ENCODE measurements at regions not wholly inside any gene's neighbourhood (a gene's known extent, or its start where the extent isn't known, plus 50 kb on each side); places are given as distances from the start of the nearest gene placed in this dataset.
A peak's percentile ranks its signal among the peaks of the same experiment; 100 is the strongest.

DNA sequence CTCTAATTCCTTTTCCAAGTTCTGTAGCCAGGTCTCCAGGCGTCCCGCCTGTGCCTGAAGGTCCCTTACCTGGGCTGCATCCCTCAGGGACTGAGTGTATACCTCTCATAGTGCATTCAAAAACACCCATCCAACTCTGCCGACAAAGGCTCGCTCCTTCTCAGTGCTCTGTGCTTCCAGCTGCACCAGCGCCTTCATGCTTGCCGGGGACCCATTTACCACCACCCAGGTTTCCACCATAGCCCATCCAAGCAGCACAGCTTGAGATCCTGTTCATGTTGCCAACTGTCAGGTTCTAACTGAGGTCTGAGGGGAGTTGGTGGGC lies 794.5 kb downstream of the EFNA5 start:
- DNase-seq = no peak

- peak; percentile 73 for DNase-seq
These were observed 795.0 kb downstream of the EFNA5 start for GRCh38 chr5:106875591-106876297.

GRCh38 chr5:106874974-106875373 lies 795.8 kb downstream of the EFNA5 start:
- peak; percentile 35 for DNase-seq

- DNase-seq = no peak
These were observed 796.2 kb downstream of the EFNA5 start for GRCh38 chr5:106874531-106874930.

- no peak for DNase-seq
These were observed 797.2 kb downstream of the EFNA5 start for GRCh38 chr5:106873568-106873967.

DNA sequence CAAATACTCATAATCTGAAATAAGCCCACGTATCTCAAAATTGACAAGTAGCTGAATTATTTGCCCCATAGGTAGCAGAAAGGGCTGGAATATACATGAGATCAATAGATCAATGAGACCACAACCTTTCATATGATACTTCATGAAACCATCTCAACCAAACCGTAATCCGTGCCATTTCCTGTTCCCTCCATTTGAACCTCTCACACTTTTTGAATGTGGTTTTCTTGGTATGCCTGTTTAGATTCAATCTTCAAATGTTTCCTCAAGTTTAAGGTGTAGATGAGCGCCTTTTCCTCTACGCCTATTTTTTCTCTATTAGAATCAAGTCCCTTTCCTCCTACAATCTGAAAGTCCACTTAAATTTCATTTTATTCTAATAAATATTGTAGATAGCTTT lies 805.5 kb downstream of the EFNA5 start:
- DNase-seq = no peak

DNA sequence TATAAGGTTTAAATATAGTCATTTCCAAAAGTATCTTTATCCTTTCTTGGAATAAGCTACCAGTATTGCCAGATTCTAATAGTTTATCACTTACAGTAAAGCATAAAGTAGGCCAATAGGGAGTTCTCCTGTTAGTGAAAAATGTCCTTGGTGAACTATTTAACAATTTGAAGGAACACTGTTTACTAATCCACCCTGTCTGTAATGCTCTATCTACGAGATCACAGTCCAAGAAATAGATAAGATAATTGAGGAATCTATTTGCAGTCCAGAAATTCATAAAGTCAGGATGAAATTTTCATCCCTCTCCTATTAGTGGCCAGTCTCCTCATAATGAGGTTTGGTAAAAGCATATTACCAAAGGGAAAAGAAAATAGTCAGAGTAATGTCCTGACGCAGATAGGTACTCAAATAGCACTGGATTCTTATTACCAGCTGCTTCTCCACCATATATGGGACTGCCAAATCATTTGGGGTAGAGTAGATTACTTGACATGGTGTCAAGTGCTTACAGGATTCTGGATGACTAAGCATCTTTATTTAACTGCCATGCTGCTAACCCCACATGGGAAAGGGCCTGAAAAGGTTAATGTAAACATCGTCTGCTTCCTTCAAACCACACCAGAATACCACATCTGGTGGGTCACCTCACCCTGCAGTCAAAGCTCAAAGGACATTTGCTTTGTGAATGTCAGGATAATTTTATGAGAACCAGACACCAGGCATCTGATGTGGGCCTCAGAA lies 808.1 kb downstream of the EFNA5 start:
- peak; percentile 38 for DNase-seq

GRCh38 chr5:106860398-106861044 lies 810.2 kb downstream of the EFNA5 start:
- DNase-seq = no peak

- DNase-seq = no peak
These were observed 812.1 kb downstream of the EFNA5 start for GRCh38 chr5:106858616-106859015.

DNA sequence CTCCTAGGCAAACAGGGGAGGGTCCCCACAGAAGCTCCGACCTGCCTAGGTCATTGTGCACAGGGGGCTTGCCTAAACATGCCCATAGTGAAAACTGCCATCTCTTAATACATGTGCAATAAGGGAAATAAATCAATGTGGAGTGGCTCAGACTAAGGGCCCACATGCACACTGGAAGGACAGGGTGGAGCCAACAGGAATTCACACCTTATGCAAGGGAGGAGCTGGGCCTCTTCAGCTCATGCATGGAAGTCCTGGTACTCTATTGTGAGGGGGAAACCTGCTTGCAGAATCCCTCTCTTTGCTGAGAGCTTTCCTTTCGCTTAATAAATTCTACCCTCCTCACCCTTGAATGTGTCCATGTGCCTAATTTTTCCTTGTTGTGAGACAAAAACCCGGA lies 815.8 kb downstream of the EFNA5 start:
- DNase-seq = no peak

DNA sequence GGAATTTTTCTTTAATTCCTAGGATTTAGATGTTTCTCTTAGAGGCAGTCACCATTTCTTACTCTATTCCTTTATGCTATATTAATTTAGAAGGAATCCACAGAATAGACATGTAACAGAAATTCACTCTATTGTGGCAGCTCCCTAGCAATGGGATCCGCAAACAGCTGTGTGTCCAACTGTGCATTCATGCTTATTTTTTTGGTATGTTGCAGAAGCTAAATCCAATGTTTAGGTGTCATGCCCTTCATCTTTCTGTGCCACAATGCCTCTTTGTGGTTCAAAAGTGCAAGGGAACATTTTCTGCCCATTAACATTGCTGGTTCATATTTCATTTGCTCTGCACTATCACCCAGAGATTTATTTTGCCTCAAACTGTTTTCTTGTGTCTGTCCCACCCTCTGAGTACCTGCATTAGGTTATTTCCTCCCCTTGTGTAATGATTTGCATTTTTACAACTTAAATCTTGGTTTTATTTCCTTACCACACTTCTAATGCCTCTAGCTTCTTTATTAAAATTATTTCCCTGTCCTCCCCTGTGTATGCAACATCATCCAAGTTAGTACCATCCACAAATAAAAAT lies 816.5 kb downstream of the EFNA5 start:
- DNase-seq = no peak

DNA sequence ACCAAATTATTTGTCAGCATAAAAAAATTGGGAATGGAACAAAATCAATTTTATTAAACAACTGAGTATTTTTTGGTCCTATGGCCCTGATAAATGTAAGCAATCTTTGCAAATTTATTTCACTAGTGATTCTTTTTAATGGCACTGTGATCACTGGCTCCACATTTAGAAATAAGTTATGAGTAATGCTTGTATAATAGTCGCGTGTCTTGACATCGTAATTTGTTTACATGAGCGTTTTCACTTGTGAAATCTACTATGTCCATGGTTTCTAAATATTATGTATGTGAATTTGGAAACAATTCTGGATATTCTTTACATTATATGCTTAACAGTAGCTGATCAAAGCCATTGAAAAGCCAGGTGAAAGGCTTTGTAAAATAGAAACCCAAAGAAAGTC lies 817.5 kb downstream of the EFNA5 start:
- DNase-seq = no peak

DNA sequence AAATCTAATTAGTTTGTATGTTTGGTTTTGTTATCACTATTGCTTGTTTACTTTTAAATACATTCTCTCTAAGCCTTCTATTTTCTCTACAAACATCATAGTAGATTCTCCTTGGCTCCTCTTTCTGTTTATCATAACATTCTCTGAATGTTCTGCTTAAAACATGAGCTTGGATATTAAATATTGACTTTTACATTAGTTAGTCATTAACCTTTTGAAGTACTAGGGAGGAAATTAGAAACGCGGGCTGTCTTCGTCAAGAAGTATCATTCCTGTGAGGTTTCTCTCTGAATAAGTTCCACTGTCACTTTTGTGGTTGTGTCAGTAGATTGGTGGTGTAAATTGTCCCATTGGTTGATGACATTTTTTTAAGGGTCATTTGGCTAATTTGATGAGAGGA lies 821.5 kb downstream of the EFNA5 start:
- DNase-seq = no peak

- peak; percentile 31 for DNase-seq
These were observed 826.8 kb downstream of the EFNA5 start for GRCh38 chr5:106843812-106844416.

DNA sequence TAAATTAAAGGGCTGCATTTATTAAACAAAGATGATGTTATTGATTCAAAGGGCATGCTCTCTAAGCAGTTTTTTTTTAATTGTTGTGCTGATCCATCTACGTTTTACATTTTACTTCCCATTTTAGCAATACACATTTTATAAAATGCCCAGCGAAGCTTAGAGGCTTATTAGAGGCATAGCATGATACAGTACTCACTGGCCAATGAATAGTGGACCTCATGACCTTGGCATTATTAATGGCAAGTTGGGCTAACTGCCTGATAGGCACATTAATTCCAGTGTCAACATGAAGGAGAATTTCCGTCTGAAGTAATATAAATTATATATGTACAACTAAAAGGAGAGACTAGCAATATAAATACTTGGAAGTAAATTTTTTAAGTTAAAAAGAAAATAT lies 837.2 kb downstream of the EFNA5 start:
- DNase-seq = no peak

DNA sequence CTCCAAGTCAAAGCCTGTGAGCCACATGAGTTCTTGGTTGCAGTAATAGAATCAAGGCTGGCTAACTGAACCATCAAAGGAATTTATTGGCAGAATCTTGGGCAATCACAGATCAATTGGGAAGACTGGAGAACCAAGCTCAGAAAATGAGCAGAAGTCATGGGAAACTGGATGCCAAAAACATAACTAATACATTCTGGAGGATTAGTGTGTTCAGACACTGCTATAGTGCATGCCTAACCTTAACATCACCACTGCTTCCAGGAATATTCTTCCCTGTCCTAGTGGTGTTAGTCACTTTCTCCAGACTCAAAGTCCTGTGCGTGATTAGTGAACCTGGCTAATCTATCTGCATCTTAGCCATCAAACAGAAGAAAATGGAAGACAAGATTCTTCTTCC lies 843.7 kb downstream of the EFNA5 start:
- no peak for DNase-seq

DNA sequence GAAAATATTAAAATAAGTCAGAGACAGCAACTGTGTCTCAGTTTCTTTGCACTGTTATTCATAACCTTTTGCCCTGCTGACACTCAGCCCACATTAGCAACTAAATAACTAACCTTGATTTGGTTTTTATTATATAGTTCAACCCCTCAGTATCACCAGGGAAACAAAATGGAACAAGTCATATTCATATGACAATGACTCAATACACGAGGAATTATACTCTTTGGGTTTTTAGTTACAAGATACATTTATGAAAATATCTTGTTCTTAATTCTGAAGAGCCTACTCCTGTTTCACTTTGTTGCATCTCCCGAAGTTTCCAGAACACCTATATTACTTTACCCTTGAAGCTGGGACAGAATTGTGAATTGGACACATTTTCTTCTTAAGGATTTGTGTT lies 845.4 kb downstream of the EFNA5 start:
- DNase-seq = no peak

- DNase-seq = no peak
These were observed 847.9 kb downstream of the EFNA5 start for GRCh38 chr5:106822851-106823250.

- no peak for DNase-seq
These were observed 852.2 kb downstream of the EFNA5 start for GRCh38 chr5:106818552-106818951.

GRCh38 chr5:106814961-106815360 lies 855.8 kb downstream of the EFNA5 start:
- DNase-seq = no peak

DNA sequence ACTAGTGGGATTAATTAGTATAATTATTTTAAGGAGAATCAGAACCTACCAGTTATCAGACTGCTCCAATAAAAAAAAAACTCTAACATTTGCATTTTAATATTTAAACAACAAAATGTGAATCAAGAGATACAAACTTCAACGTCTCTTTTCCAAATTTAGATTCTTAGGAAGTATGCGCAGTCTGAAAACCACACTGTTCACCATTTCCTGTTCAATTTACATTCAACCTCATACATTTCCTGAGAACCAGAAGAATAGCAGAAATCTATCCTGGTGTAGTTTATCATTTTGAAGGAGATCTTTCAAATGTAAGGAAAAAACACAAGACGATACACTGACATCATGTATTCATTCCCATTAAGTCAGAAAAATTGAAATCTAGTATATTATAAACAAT lies 869.2 kb downstream of the EFNA5 start:
- DNase-seq = no peak

GRCh38 chr5:106797996-106798395 lies 872.7 kb downstream of the EFNA5 start:
- no peak for DNase-seq

DNA sequence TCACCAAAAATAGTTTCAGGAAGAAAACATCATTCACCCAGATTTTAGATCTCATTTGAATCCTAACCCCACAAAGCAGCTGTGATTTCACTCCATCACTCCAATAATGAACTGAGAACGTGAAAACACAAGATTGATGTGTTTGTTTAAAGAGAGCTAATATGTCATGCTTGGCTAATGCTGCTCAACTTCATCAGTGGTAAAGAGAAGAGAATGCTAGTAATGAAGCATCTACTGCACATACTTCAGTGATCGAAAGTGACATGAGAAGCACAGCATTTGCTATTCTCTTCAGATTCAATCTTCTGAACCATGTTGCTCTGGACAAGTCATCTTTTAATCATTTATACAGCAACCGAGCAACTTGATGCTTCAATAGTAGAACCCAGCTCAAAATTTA lies 874.7 kb downstream of the EFNA5 start:
- DNase-seq = no peak

- no peak for DNase-seq
These were observed 885.9 kb downstream of the EFNA5 start for GRCh38 chr5:106784846-106785245.

Measured in RPMI8226 (cell line).